Retinal pigment epithelial cell (primary cell): ENCODE measurements at regions not wholly inside any gene's neighbourhood (a gene's known extent, or its start where the extent isn't known, plus 50 kb on each side); places are given as distances from the start of the nearest gene placed in this dataset.
A peak's percentile ranks its signal among the peaks of the same experiment; 100 is the strongest.

Source experiments
- DNase-seq: peaks from one replicate; pipeline ENCODE4 v3.0.0-alpha.2; 2010; ENCODE audit warnings: low read depth
- H3K4me3 ChIP-seq: 2 replicates; pipeline ENCODE4 v1.5.1; 2011; ENCODE audit warnings: mild to moderate bottlenecking, low read length, control low read depth, moderate library complexity
- CTCF ChIP-seq: conservative IDR thresholded peaks from 2 replicates; pipeline ENCODE4 v1.5.1; 2011; ENCODE audit warnings: low read depth, low read length, control low read depth, inconsistent platforms

GRCh38 chr5:125316391-125316790, 570.0 kb upstream of the ZNF608 start:
- no peak for TF ChIP-seq CTCF
- no peak overlapping the region for H3K4me3 ChIP-seq
- no peak for DNase-seq

GRCh38 chr5:125316915-125317535, 570.6 kb upstream of the ZNF608 start:
- no peak for TF ChIP-seq CTCF
- H3K4me3 ChIP-seq, result no peak overlapping the region
- no peak for DNase-seq

GRCh38 chr5:125317536-125317995, 571.1 kb upstream of the ZNF608 start:
- no peak for DNase-seq
- TF ChIP-seq CTCF, result no peak
- H3K4me3 ChIP-seq, result no peak overlapping the region

DNA sequence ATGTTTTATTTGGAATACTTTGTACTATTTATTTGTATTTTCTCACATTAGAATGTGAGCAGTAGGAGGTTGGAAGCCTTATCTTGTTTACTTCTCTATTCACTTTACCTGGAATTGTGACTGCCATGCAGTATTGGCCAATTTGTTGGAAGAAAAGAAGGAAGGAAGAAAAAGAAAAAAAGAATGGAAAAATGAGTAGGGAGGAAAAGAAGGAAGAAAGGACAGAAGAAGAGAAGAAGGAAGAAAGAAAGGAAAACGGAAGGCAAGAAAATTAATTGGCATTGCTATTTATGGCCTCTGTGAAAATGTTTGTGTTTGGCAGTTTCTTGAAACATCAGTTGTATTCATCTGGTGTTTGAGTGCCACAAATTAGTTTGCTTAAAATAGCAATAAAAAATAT, 575.2 kb upstream of the ZNF608 start:
- H3K4me3 ChIP-seq, result no peak overlapping the region
- no peak for DNase-seq
- no peak for TF ChIP-seq CTCF

DNA sequence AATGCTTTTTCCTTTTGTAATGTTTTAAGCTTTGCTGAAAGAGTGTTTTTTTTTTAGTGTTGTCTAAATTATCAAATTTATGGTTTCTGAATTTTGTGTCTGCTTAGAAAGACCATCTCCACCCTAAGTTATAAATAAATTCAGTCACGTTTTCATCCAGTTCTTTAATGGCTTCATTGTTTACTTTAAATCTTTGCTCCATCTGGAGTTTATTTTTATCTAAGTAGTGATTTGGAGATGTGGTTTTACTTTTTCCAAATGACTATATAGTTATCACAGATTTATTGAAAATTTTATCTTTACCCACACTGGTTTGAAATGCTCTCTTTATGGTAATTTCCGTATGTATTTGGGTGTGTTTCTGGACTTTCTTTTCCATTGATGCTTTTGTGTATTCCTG, 577.2 kb upstream of the ZNF608 start:
- no peak for TF ChIP-seq CTCF
- DNase-seq, result no peak
- no peak overlapping the region for H3K4me3 ChIP-seq

DNA sequence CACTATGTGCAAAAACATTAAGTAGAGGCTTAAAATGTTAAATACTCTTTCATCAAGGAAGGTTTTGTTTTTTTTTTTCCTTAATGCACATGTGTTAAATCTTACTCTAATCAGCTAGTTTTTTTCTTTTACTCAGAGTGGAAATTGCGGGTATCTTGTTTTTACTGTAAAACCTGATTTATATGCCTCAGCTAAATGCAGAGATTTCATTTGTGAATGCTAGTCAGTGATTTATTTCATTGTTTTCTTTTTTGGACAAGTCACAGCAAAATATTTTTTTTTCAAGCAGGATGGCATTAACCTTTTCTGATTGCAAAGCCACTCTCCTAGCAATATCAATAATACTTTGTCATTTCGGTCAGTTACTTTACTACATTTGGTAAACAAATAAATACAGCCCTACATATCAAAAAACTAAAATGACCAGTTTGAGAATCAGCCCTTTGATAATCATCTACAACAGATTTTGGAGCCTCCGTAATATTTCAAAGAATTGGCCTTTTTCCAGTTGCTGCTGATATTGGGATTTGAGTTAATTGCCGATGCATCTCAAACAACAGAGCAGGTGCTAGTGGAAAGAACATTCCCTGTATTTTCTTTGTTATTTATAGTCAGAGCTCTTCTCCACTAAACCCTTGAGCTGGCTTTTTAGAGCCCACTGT, 579.2 kb upstream of the ZNF608 start:
- H3K4me3 ChIP-seq, result no peak overlapping the region
- TF ChIP-seq CTCF, result no peak
- DNase-seq, result no peak

DNA sequence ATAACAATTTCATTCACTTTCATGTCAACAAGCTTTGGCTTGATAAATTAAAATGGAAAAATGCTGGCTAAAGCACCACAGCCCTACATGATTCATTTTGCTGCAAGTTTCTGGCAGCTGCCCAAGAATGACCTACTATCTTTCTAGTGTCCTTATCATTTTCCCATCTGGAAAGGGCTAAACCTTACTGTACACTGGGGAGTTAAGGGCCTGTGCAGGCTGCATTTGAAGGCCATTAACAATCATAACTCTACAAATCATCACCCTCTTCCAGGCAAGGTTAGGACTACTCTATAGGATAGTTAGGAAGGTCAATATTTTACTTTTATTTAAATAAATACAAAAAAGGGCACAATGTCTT, 579.7 kb upstream of the ZNF608 start:
- peak; percentile 41 for DNase-seq
- H3K4me3 ChIP-seq, result no peak overlapping the region
- TF ChIP-seq CTCF, result no peak
